ENCODE measurements at regions not wholly inside any gene's neighbourhood (a gene's known extent, or its start where the extent isn't known, plus 50 kb on each side); places are given as distances from the start of the nearest gene placed in this dataset.

- TF ChIP-seq CTCF (conservative IDR thresholded peaks at IDR 0.05; ENCODE audit: low read length), result no peak
- TF ChIP-seq EZH2phosphoT487 (IDR thresholded peaks at IDR 0.05; ENCODE audit: borderline replicate concordance), result no peak
Measured at GRCh38 chr22:49439373-49439772, 388.3 kb downstream of the BRD1 start.
